DMS153 (cell line): ENCODE measurements at regions not wholly inside any gene's neighbourhood (a gene's known extent, or its start where the extent isn't known, plus 50 kb on each side); places are given as distances from the start of the nearest gene placed in this dataset.
"Not testable (repeated sequence)": the region's sequence is repeated elsewhere in the genome, so short reads cannot be mapped to it uniquely, and the experiment has no call there.

Experiments
- DNase-seq: peaks from one replicate; lab custom pipeline; 2025; lab: John Stamatoyannopoulos, UW

- DNase-seq, result no peak
These were observed 177.1 kb downstream of the RNF144A start for GRCh38 chr2:7094231-7094741.

GRCh38 chr2:7096726-7097352 lies 179.6 kb downstream of the RNF144A start:
- no peak for DNase-seq

DNA sequence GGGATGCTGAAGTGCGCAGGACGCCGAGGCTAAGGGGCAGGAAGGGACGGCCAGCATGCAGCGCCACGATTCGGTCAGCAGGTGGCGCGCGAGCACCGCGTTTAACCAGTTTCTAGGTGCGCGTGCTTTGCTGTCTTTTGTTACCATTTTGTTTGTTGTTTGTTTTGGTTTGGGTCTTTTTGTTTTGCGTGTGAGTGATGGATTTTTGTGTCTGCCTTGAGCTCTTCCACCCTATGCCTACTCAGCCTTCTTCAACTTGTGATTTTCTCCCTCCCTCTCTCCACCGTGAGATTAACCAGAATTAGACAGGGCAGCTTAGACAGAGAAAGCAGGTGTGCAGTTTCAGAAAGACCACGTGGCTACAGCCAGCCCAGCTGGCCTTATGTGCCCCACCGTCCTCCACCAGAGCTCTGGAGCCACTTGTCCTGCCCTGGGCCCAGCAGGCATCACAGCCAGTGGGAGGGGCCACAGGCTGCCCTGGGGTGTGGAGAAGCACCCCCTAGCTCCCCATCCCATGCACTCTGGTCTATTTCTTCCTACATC lies 180.2 kb downstream of the RNF144A start:
- peak; percentile 68 for DNase-seq

GRCh38 chr2:7098816-7099215 lies 181.6 kb downstream of the RNF144A start:
- DNase-seq, result no peak

GRCh38 chr2:7099687-7100086 lies 182.5 kb downstream of the RNF144A start:
- DNase-seq, result not testable (repeated sequence)

DNA sequence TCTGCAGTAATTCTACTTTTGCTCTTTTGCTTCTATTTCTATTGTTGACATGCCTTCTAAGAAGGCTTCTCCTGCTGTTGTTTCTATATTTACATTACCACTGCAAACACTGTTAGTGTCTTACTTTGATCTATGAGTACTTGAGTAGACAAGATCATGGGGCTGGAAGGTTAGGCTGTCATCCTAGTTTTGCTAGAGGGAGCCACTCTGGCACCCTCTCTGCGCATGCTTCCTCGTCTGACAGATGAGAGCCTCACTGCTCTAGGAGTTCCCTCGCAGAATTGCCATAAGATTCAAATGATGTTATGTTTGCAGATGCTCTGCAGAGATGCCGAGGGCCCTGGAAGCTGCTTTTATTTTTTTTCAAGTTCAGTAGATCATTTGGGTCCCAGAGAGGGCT lies 185.6 kb downstream of the RNF144A start:
- DNase-seq, result peak; percentile 31

DNA sequence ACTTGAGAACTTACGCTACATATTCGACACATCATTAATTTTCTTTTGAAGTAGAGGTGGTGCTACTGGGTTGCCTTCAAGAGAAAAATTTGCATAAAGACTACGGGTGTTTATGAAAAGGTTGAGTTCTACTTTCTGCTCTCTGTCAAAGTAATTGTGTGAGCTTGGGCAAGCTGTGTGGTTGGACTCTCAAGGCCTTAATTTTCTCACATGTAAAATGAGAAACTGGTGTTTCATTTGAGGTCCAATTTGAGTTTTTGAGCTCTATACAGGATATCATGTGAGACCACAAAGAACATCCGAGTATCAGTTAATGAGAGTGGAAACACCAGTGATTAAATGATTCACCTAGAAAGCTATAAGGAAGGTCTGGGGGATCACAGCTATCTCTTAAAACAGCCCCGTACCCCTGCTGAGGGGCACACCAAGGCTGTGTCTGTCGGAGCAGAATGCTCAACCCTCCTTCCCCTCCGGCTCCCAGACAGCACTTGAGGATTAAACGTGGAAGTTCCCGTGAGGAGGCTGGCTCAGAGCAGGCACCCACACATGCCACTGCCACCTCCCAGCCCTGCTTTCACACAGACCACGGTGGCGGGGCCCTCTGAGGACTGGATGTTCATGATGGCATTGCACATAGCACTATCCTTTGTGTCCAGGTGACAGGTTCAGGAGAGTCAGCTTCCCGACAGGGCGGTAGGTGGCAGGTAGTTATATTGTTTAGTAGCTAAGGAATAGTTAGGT lies 191.8 kb downstream of the RNF144A start:
- DNase-seq, result no peak

- DNase-seq, result peak; percentile 65
These were observed 192.3 kb downstream of the RNF144A start for GRCh38 chr2:7109533-7109885.

GRCh38 chr2:7111626-7112025 lies 194.4 kb downstream of the RNF144A start:
- peak; percentile 21 for DNase-seq

DNA sequence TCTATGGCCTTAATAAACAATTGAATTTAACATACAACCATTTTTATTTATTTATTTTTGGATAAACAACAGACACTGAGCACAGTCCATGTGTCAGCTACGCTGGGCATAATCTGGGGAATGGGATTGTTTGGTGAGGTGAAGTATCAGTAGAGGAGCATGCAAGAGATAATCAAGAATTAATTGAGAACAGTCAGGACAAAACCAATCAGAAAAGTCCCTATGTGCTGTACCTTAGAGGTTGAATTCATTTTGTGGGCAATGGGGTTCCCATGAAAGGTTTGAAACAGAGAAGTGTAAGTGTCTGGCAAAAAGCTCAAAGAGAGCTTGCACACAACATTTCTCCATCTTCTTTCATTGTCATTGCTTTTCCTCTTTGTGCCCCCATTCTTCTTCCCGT lies 198.2 kb downstream of the RNF144A start:
- DNase-seq, result no peak

- DNase-seq, result no peak
These were observed 198.7 kb downstream of the RNF144A start for GRCh38 chr2:7115906-7116305.

DNA sequence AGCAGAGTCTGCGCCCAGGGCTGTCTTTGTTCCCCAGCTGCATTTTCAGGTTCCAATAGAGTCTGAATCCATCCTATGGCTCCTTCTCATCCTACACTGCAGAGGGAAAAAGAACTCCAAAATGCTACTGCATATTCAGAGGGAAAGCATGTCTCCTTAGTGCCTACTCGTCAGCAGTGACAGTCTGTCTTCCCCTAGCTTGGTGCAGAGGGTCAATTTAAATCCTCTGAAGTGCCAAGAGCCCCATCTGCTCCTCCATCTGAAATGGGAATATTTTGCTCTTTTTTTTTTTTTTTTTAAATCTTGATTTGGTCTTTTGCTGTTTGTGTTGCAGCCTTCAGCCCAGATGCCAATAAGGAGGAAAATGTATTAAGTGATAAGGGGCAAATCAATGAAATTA lies 199.3 kb downstream of the RNF144A start:
- DNase-seq, result no peak

DNA sequence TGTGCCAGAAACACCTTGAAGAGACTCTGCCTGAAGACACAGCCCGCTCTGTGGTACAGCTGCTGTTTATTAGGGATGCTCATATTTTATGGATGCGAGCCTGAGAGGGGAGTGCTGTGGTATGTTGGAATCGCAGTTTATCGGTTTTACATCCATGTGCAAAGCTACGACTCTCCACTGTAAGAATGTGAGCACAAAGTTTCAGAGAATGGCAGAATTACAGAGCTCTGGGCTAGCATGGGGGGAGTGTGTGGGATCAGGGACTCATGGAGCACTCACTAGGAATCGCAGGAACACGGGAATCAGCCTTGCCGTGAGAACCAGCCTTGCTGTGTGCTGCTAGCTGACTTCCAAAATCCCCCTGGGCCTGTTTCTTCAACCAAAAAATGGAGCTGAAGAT lies 199.9 kb downstream of the RNF144A start:
- DNase-seq, result no peak

- no peak for DNase-seq
These were observed 201.5 kb downstream of the RNF144A start for GRCh38 chr2:7118606-7119131.

- no peak for DNase-seq
These were observed 202.1 kb downstream of the RNF144A start for GRCh38 chr2:7119132-7119835.

GRCh38 chr2:7121851-7122250 lies 204.6 kb downstream of the RNF144A start:
- DNase-seq, result no peak

- no peak for DNase-seq
These were observed 209.9 kb downstream of the RNF144A start for GRCh38 chr2:7127156-7127555.

- DNase-seq, result no peak
These were observed 210.5 kb downstream of the RNF144A start for GRCh38 chr2:7127687-7128086.

DNA sequence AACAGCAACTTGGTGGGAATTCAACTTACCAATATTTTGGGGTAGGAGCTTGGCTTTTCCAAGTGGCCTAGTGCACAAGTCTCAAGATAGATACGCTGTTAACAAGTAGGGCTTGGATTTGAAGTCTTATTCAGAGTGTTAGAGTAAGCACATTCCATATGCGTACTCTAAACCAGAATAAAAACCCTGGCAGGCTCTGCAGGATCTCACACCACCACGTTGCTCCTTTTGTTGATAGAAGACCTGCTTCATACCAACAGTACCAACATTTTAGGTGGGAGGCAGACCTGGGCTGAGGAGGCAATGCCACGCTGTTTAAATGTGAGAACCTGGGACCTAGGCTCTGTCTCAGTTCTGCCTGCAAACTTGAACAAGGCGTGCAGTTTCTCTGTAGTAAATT lies 214.0 kb downstream of the RNF144A start:
- no peak for DNase-seq

DNA sequence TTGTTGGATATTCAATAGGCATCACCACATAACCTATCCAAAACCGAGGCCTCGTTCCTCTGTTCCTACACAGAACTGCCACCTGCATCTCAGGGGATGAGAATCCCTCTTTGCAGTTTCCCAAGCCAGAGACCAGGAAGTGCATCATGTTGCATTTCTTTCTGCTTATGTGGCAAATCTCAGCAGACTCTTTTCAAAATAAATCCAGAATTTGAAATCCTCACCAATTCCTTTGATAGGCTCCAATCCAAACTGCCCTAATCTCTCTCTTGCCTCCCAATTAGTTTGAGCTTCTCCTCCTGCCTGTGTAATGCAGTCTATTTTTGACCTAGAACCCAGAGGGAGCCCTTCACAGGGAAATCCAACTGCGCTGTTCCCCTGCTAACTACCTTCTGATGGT lies 215.5 kb downstream of the RNF144A start:
- DNase-seq, result no peak

GRCh38 chr2:7133521-7133920 lies 216.3 kb downstream of the RNF144A start:
- DNase-seq, result no peak

DNA sequence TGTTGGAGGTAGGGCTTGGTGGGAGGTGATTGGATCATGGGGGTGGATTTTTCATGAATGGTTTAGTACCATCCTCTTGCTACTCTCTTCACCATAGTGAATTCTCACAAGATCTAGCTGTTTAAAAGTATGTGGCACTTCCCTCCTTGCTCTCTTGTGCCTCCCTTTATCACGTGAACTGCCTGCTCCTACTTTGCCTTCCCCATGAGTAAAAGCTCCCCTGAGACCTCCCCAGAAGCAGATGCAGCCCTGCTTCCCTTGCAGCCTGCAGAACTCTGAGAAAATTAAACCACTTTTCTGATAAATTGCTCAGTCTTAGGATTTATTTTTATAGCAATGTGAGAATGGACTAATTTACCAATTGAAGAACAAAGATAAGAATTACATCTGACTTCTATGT lies 223.1 kb downstream of the RNF144A start:
- no peak for DNase-seq

DNA sequence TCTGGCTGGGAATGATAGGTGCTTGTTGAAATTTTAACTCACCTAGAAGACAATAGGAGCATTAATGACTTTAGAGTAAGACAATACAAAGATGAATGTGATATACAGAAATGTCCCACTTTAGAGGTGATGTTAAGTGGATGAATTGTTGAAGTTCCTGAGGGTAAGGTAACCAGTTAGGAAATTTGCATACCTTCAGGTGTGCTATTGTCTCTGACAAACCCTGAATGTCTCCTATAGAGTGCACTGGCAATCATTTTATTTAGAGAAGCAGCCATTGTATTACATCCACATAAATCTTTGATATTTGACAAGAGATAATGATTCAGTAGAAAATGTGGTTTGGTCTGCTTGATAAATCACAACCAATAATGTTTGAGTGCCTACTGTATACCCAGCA lies 228.5 kb downstream of the RNF144A start:
- DNase-seq, result no peak
